Liver (tissue), 3 donors: ENCODE measurements at regions not wholly inside any gene's neighbourhood (a gene's known extent, or its start where the extent isn't known, plus 50 kb on each side); places are given as distances from the start of the nearest gene placed in this dataset.

Experiments used
- CTCF ChIP-seq: fragments of 150-350 bp; IDR thresholded peaks from 2 replicates; pipeline ENCODE4 v1.5.1; 2017; ENCODE audit warnings: improper control_type of control experiment, low read depth, low read length; ENCODE audit not compliant: missing input control
- JUND ChIP-seq, 2 donors: IDR thresholded peaks; 2 replicates each; pipeline ENCODE4 v1.6.1; 2016; ENCODE audit warnings: antibody characterized with exemption in 2 of 2
- RAD21 ChIP-seq, 2 donors: IDR thresholded peaks; 2 replicates each; pipeline ENCODE4 v1.6.1; 2016; ENCODE audit warnings: antibody characterized with exemption in 2 of 2, mild to moderate bottlenecking in 2 of 2
- donor health status: healthy.
- donor health status: healthy.

- no peak for TF ChIP-seq CTCF
- TF ChIP-seq JUND (IDR thresholded peaks at IDR 0.05) = no peak
- no peak for TF ChIP-seq RAD21 (IDR thresholded peaks at IDR 0.05)
These were observed 811.3 kb downstream of the DHX35 start for GRCh38 chr20:39773380-39774000.
